GM19025 (cell line): ENCODE measurements at regions not wholly inside any gene's neighbourhood (a gene's known extent, or its start where the extent isn't known, plus 50 kb on each side); places are given as distances from the start of the nearest gene placed in this dataset.

Source experiments
- ATAC-seq: cut with Tn5 transposase; IDR thresholded peaks from one replicate; pipeline ENCODE4 v1.9.1; 2021; ENCODE audit warnings: mild to moderate bottlenecking, low read depth, moderate library complexity; ENCODE audit not compliant: unreplicated experiment

DNA sequence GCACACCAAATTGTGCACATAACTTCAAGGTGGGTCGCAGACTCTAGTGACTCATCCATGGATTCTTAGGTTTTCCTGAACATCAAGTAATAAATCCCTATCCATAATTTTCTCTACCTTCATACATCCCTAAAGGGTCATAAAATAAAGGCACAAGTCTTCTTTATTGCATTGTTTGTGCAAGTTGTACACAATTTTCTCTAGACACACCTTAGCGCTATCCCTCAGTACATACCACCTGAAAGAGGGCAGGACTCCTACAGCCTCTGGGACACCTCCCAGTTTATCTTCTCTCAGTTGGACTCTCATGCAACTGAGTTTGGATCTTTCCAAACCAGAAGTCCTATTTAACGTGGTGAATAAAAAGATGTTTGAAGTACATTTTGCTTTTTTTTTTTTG lies 168.5 kb upstream of the BMP4 start:
- no peak for ATAC-seq

DNA sequence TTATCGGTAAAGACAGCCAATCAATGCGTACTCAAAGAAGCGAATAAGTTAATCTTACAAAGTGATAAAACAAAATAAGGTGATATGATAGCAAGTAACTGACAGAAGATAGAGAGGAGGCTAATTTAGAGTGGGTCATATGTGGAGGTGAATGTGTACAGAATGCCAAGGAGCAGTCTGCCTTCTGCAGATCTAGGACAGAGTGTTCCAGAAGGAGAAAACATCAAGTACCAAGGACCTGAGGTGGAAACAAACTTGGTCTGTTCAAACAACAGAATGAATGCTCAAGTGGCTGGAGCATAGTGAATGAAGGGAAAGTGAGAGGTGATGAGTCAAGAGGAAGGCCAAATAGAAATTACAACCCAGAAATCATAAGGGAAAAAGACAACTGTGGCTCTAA lies 170.3 kb upstream of the BMP4 start:
- ATAC-seq, result no peak

DNA sequence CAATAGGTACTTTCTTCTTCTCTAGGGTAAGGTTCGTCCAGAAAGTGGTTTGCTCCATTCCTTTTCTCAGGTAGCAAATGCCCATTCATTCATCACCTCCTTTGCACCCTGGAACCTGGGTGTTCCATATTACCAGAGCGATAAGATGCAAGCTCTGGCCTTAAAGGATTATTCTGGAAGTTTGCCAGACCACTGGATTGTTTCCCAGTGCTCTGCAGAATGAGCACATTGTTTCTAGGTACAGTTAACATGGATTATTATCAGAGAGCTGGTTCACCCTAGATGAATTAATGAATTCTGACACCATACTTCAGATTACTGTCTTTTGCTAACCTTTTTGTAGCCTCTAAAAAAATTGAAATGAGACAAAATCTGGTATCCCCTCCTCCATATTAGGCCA lies 170.9 kb upstream of the BMP4 start:
- no peak for ATAC-seq

DNA sequence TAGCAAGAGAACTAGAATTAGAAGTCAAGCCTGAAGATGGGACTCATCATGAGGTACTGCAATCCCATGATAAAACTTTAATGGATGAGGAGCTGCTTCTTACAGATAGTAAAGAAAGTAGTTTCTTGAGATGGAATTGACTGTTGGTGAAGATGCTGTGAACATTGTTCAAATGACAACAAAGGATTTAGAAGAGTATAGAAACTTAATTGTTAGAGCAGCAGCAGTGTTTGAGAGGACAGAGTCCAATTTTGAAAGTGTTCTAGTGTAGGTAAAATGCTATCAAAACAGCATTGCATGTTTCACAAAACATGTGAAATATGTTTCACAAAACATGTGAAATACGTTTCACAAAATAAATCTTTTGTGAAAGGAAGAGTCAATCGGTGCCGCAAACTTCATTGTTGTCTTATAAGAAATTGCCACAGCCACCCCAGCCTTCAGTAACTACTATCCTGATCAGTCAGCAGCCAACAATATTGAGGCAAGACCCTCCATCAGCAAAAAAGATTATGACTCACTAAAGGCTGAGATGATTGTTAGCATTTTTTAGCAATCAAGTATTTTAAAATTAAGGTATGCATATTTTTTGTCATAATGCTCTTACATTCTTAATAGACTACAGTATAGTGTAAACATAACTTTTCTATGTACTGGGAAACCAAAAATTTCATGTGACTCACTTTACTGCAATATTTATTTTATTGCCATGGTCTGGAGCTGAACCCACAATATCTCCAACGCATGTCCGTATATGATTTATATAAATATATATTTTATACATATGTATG lies 173.4 kb upstream of the BMP4 start:
- no peak for ATAC-seq

DNA sequence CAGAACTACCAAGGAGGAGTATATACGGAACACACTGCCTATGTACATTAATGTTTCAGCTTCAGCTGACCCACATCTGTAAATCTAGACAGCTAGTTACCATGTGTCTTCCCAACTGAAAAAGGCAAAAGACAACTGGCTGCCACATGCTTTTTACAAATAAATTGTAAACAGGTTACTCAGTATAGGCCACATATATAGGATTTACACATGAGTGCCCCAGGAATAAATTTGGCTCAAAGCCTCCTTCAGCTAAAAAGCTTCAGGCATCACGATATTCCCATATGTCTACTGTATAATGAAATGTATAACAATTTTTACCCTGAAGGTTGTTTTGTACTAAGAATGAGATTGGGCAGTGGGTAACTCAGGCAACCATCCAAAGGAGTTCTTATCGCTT lies 175.9 kb upstream of the BMP4 start:
- ATAC-seq, result no peak

DNA sequence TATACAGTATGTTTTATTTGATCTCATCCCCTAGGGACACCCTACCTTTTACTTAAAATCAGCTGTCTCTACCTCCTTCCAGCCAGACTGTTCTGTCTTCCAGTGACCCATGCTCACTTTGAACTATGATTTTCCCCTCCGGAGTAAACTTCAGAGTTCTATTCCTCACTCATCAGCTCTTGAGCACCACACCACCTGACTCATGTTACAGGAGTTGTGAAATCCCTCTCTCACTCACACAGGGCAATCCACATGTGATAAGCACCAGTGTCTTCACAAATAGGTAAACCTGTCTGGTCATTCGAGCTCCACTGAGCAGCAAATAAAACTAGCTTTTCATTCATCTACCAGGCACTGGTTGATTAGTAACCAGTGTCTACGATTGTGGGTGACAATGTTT lies 177.3 kb upstream of the BMP4 start:
- no peak for ATAC-seq

DNA sequence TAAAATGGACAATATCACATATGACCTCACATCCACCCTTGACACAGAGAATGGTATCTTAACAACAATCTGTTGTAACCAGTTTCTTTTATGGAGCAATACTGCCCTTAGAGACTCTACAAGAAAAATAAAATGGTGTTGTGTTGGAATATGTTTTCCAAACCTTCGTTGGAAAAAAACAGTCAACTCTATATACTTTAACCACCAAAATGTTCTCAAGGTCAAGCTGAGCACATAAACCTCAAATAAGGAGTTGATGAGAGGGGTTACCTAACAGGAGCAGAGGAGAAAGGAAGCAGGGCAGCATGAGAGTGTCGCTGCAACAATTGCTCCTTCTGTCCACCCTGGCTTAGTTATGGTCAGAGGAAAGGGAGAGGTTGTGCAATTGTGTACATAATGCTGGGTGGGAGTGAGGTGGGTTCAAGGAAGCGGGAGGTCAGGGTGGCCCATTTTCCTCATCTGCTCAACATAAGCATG lies 179.2 kb upstream of the BMP4 start:
- ATAC-seq, result no peak

DNA sequence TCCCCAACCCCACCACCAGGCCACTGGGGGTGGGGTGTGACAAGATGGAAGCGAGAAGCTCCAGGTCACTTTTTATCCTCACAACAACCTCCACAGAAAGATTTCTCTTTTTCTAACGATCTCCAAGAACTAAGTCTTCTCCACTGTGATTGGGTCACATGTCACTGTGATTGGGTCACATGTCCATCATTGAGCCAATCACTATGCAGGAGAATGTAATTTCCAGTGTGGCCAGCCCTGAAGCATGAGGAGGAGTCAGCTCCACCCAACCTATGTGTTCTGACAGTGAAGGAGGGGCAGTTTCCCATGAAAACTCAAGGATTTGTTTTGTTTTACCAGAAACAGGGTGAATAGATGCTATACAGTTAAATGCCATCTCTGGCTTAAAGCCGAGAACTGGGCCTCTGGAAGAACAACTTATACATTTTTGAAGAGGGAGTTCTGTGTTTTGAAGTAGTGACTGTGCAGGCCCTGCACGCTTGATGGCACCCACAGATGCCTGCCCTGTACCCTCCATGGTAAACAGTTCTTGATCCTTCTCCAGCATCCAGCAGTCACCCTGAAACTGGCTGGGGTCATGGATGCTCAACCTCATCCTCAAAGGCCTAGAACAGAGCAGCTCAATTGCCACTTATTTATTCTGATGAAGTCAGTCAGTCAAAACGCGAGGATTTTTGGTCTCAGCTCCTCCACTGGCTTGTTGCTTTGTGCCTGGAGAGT lies 180.4 kb upstream of the BMP4 start:
- no peak for ATAC-seq

DNA sequence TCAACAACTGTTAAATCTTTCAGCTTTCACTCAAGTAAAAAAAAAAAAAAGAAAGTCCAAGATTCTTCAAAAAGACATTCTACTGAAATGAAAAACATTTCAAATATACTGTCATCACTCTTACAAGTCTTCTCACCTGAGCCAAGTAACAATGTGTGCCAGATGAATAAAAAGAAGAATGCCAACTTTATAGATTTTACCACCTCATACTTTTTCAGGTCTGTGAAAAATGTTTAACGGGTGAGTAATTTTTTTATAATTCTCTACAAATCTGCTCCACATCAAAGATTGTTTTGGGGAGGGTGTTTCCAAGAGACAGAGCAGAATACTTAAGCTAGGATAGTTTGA lies 181.0 kb upstream of the BMP4 start:
- no peak for ATAC-seq

DNA sequence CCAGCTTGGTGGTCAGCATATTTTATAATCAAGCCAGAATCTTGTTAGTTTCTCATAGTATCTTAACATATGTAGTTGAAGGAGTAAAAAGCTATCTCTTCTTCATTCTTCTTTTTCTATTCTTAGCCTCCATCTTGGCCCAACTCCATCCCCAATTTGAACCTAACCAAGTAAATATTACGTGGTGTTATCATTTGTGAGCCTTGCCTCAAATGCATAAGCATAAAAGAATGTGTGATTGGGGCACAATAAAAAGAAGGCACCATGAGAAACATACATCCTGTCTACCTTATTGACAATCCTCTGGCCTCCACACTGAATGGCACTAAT lies 181.4 kb upstream of the BMP4 start:
- ATAC-seq, result no peak

DNA sequence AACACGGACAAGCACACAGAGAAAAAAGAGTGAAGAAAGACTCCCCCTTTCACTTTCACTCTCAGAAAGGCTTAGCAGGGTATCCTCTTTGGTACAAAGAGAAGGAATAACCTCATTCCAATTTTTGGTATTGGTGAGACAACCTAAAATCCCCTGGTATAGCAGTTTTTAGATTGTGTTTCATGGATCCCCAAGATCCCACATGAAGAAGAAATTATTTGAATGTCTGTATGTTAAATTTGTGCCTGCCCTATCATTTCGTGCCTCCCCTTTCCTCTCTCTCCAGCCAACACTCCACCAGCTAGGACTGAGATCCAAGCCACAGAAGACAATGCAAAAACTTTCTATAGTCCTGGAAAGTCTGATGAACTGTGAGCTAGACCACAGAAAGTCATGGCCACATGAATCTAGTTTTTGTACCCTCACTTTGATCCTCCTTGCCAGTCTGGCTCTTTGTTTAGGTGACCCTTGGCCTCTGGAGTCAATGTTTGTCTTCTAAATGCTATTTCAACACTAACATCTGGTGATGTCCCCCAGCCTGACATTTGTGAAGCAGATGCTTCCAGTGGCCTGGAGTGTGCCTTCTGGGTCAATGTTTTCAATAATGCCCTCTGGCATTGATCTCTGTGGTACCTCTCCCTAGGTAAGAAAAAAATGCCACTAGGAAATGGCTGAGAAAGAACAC lies 181.9 kb upstream of the BMP4 start:
- no peak for ATAC-seq

DNA sequence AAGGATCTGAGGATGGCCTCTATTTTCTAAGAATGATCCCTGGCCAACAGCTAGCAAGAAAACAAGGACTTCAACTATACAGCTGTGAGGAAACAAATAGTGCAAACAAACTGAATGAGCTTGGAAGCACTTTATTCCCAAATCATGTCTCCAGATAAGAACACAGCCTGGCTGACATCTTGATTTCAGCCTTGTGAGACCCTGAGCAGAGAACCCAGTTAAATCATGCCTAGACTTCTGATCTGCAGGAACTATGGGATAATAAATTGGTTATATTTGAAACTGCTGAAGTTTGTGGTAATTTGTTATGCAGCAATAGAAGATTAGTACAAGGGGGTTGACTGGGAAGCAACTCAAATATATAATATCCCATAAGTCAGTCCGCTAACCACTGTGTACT lies 183.9 kb upstream of the BMP4 start:
- no peak for ATAC-seq

DNA sequence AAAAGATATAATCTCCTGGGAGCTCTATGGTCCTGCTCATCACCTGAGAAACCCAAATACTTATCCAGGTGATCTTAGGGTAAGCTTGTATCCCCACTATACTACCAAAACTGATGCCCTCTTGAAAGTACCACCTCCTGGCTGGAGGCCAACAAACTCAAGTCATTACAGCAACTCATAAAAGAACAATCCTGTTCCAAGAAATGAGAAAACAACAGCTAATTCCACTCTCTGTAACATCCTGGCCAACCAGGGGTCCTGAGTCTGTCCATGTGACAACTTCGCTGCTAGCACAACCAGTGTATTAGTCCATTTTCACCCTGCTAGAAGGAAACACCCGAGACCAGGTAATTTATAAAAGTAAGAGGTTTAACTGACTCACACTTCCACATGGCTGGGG lies 190.0 kb upstream of the BMP4 start:
- ATAC-seq, result no peak

DNA sequence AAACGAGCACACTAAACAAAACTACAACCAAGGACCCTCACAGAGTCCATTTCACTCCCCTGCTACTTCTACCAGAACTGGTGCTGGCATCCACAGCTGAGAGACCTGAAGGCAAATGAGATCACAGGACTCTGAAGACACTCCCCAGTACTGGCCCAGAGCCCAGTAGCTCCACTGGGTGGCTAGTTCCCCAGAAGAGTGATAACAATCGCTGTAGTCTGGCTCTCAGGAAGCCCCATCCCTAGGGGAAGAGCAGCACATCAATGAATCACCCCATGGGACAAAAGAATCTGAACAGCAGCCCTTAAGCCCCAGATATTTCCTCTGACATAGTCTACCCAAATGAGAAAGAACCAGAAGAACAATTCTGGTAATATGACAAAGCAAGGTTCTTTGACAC lies 190.7 kb upstream of the BMP4 start:
- no peak for ATAC-seq

DNA sequence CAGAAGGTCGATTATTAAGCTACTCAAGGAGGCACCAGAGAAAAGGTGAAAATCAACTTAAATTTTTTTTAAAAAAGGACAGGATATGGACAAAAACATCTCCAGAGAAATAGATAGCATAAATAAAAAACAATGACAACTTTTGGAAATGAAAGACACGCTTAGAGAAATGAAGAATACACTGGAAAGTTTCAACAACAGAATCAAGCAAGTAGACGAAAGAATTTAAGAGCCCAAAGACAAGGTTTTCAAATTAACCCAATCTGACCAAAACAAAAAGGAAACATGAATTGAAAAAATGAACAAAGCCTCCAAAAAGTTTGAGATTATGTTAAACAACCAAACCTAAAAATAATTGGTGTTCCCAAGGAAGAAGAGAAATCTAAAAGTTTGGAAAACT lies 191.1 kb upstream of the BMP4 start:
- no peak for ATAC-seq

DNA sequence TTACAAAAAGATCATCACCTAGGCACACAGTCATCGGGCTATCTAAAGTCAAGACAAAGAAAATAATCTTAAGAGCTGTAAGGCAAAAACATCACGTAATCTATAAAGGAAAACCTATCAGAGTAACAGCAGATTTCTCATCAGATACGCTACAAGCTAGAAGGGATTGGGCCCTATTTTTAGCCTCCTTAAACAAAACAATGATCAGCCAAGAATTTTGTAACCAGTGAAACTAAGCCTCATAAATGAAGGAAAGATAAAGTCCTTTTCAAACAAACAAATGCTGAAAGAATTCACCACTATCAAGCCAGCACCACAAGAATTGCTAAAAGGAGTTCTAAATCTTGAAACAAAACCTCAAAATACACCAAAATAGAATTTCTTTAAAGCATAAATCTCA lies 191.6 kb upstream of the BMP4 start:
- no peak for ATAC-seq

DNA sequence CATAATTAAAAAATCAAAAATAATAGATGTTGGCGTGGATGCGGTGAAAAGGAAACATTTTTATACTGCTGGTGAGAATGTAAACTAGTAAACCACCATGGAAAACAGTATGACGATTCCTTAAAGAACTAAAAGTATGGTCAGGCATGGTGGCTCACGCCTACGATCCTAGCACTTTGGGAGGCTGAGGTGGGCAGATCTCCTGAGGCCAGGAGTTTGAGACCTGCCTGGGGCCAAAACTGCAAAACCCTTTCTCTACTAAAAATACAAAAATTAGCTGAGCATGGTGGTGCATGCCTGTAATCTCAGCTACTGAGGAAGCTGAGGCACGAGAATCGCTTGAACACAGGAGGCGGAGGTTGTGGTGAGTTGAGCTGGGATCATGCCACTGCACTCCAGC lies 195.7 kb upstream of the BMP4 start:
- ATAC-seq, result no peak

DNA sequence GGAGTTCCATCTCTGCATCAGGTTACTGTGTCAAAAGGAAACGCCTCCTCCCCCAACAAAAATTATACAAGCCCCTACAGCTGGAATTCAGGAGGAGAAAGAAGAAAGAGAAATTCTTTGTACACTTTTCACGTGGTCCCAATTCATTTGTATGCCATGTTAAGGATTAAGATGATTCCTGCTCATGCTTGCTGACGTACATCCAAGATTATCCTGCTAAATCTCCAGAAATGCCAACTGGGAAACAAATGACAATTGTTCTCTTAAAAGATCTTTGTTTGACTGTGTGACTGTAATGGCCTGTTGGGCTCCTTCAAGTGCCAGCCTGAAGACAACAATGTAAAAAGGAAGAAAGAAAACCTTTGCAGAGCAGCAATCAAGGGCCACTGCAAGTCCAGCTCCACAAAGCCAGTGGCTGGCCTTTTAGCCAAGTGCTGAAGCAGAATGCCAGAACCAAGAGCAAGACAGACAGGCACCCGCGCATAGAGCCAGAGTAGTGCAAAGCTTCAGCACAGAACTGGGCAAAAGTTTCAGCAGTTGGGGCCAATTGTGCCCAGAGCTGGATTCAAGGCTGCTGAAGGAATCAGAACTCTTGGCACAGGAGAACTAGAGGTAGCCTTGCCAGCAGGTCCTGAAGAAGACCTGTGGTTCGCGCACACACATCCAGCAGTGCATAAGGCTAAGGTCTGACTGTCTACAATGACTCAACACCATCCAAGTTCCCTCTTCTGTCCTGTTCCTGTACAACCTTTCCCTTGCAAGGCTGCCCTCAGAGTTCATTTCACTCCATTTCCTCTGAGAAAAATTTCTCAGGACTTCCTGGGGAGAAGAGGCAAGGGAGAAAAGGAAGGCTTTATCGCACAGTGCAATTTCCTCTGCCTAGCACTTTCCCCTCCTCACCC lies 209.7 kb upstream of the BMP4 start:
- ATAC-seq, result no peak

DNA sequence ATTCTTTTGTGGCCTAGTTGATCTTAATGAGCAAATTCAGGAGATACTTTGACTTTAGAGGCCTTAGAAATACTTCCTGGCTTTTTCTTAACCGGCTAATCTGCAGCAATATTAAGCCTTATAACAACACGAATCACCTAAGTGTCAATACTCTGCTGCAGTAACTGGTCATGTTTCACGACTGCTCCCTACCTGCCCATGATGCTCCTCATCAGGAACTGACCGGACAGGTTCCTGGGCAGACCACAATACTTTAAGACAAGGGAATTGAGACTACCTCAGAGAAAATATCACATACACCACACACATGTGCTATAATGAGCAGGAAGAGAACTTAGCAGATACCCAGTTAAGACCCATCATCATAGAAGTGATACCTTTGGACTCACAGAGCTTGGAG lies 211.9 kb upstream of the BMP4 start:
- ATAC-seq, result no peak

DNA sequence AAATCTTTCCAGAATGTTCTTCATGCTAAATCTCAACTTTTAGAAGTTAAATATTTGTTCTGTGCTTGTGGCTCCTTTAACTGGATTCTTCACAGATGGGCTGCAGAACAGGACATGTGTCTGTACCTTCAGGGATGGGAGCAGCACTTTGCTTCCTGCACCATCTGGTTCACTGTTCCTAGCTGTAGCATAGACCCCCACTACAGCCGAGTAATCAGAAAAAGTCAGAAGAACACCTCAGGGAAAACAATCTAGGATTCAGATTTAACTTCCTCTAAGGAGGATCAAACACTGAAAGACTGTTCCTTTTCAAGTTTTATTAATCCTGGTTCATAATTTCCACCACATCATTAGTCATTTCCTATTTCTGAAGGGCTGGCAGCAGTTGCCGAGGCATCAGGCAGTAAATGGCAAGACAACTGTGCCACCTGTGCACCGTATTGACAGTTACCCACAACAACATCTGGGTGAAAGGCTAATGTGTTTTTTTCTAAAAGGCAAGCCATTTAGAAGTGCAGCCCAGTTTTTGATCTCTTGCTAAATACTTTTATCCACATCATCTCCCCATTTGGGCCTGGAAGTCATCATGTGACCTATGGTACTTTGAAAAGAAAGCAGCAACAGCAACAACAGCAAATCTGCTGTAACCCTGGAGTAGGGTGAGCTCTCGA lies 212.8 kb upstream of the BMP4 start:
- no peak for ATAC-seq
